IMR-90 (cell line): ENCODE measurements at regions not wholly inside any gene's neighbourhood (a gene's known extent, or its start where the extent isn't known, plus 50 kb on each side); places are given as distances from the start of the nearest gene placed in this dataset.

ENCODE experiments used
- ATAC-seq: fragments of 200-7000 bp; cut with Tn5 transposase; 2 replicates; pipeline ENCODE4 v1.9.1; 2020; ENCODE audit warnings: low read depth, mild to moderate bottlenecking, moderate library complexity
- BruUV-seq: library from RNA; stranded (reverse); fragments of 400-500 nt; replicated peaks from 2 replicates; lab custom pipeline; 2021; lab: Mats Ljungman, UMichigan
- CTCF ChIA-PET: fragments of 300-600 bp; formaldehyde crosslinking; extraction: SDS; loops from one replicate; lab custom pipeline; 2021; ENCODE audit warnings: antibody characterized with exemption; lab: Yijun Ruan, JAX
- POLR2A ChIA-PET: fragments of 300-600 bp; sonication (Branson Sonifier 250); formaldehyde crosslinking; loops from one replicate; lab custom pipeline; 2022; ENCODE audit warnings: antibody characterized with exemption; ENCODE audit not compliant: unreplicated experiment; lab: Charles Lee
- DNase-seq: peaks from one replicate; pipeline ENCODE4 v3.0.0; 2013
- H2AFZ ChIP-seq: replicated peaks from 2 replicates; pipeline ENCODE3; 2013; ENCODE audit warnings: low read length, mild to moderate bottlenecking; ENCODE audit not compliant: poor library complexity
- H2AK5ac ChIP-seq: 2 replicates; pipeline ENCODE4 v1.6.1; 2013; ENCODE audit warnings: low read depth, low read length, inconsistent platforms
- H2AK9ac ChIP-seq: replicated peaks from 2 replicates; pipeline ENCODE3; 2013; ENCODE audit warnings: mild to moderate bottlenecking, low read depth, low read length, moderate library complexity; ENCODE audit not compliant: poor library complexity
- H2BK120ac ChIP-seq: 2 replicates; pipeline ENCODE4 v1.6.1; 2013; ENCODE audit warnings: low read depth, low read length, inconsistent platforms
- H2BK15ac ChIP-seq: 3 replicates; pipeline ENCODE4 v1.6.1; 2013; ENCODE audit warnings: low read depth, low read length, inconsistent platforms
- H2BK20ac ChIP-seq: 2 replicates; pipeline ENCODE4 v1.6.1; 2013; ENCODE audit warnings: low read depth, mild to moderate bottlenecking, inconsistent platforms, low read length, moderate library complexity
- H2BK5ac ChIP-seq: 2 replicates; pipeline ENCODE4 v1.6.1; 2013; ENCODE audit warnings: mild to moderate bottlenecking, low read depth, low read length, inconsistent platforms; ENCODE audit not compliant: poor library complexity, severe bottlenecking
- H3K14ac ChIP-seq: replicated peaks from 2 replicates; pipeline ENCODE4 v1.6.1; 2013; ENCODE audit warnings: low read depth, low read length, inconsistent platforms
- H3K18ac ChIP-seq: 2 replicates; pipeline ENCODE4 v1.6.1; 2013; ENCODE audit warnings: low read depth, low read length, control low read depth
- H3K23ac ChIP-seq: 2 replicates; pipeline ENCODE4 v1.6.1; 2013; ENCODE audit warnings: low read depth, low read length, inconsistent platforms
- H3K27ac ChIP-seq: 2 replicates; pipeline ENCODE4 v1.5.1; 2013; ENCODE audit warnings: mild to moderate bottlenecking, control low read depth, low read length; ENCODE audit not compliant: insufficient read depth
- H3K27me3 ChIP-seq: 2 replicates; pipeline ENCODE4 v1.6.1; 2013; ENCODE audit warnings: low read length; ENCODE audit not compliant: control insufficient read depth, insufficient read depth
- H3K36me3 ChIP-seq: 2 replicates; pipeline ENCODE4 v1.6.1; 2013; ENCODE audit warnings: low read length, mixed read lengths; ENCODE audit not compliant: control insufficient read depth, insufficient read depth
- H3K4ac ChIP-seq: 2 replicates; pipeline ENCODE4 v1.6.1; 2013; ENCODE audit warnings: low read depth, low read length, inconsistent platforms
- H3K4me1 ChIP-seq: 2 replicates; pipeline ENCODE4 v1.6.1; 2013; ENCODE audit warnings: low read length, mixed read lengths; ENCODE audit not compliant: control insufficient read depth, insufficient read depth
- H3K4me2 ChIP-seq: 2 replicates; pipeline ENCODE4 v1.6.1; 2013; ENCODE audit warnings: low read depth, mild to moderate bottlenecking, control low read depth, low read length, moderate library complexity
- H3K4me3 ChIP-seq: 2 replicates; pipeline ENCODE4 v1.5.1; 2013; ENCODE audit warnings: low read depth, mild to moderate bottlenecking, control low read depth, low read length, moderate library complexity; ENCODE audit not compliant: insufficient read depth
- H3K56ac ChIP-seq: 2 replicates; pipeline ENCODE4 v1.6.1; 2013; ENCODE audit warnings: low read length, inconsistent platforms; ENCODE audit not compliant: insufficient read depth; ENCODE audit errors: extremely low read depth
- H3K79me1 ChIP-seq, 2 experiments: 2 replicates each; pipeline ENCODE4 v1.6.1; 2013; ENCODE audit warnings: low read length in 2 of 2, inconsistent platforms in 1 of 2, low read depth in 1 of 2
- H3K9ac ChIP-seq: 2 replicates; pipeline ENCODE4 v1.6.1; 2013; ENCODE audit warnings: low read depth, low read length, control low read depth
- H3K9me1 ChIP-seq: 2 replicates; pipeline ENCODE4 v1.6.1; 2013; ENCODE audit warnings: low read length, inconsistent platforms; ENCODE audit not compliant: insufficient read depth
- H3K9me3 ChIP-seq: 2 replicates; pipeline ENCODE4 v1.6.1; 2013; ENCODE audit warnings: low read length; ENCODE audit not compliant: control insufficient read depth, insufficient read depth
- H4K20me1 ChIP-seq: 2 replicates; pipeline ENCODE4 v1.6.1; 2013; ENCODE audit warnings: low read length, inconsistent platforms; ENCODE audit not compliant: insufficient read depth
- H4K5ac ChIP-seq: 2 replicates; pipeline ENCODE4 v1.6.1; 2013; ENCODE audit warnings: mild to moderate bottlenecking, low read depth, low read length, control low read depth
- H4K8ac ChIP-seq, 2 experiments: 2 replicates each; pipeline ENCODE4 v1.6.1; 2013; ENCODE audit warnings: low read depth in 2 of 2, low read length in 2 of 2, control low read depth in 1 of 2, inconsistent platforms in 1 of 2
- H4K91ac ChIP-seq: 2 replicates; pipeline ENCODE4 v1.6.1; 2013; ENCODE audit warnings: low read depth, low read length, inconsistent platforms; ENCODE audit not compliant: insufficient read depth
- BHLHE40 ChIP-seq: fragments of 150-350 bp; IDR thresholded peaks from 2 replicates; pipeline ENCODE4 v1.6.1; 2016; ENCODE audit warnings: mild to moderate bottlenecking, low read depth, low read length
- CEBPB ChIP-seq: IDR thresholded peaks from 2 replicates; pipeline ENCODE4 v1.6.1; 2012; ENCODE audit warnings: low read depth, low read length, improper control_type of control experiment
- CHD1 ChIP-seq: IDR thresholded peaks from 2 replicates; pipeline ENCODE4 v1.6.1; 2012; ENCODE audit warnings: low read depth, low read length, improper control_type of control experiment
- CTCF ChIP-seq: conservative IDR thresholded peaks from 2 replicates; pipeline ENCODE4 v1.5.1; 2012; ENCODE audit warnings: mild to moderate bottlenecking, low read depth, low read length, improper control_type of control experiment
- FOS ChIP-seq: fragments of 150-350 bp; IDR thresholded peaks from 2 replicates; pipeline ENCODE4 v1.6.1; 2016; ENCODE audit warnings: low read depth, low read length
- MAFK ChIP-seq: IDR thresholded peaks from 2 replicates; pipeline ENCODE4 v1.6.1; 2012; ENCODE audit warnings: low read depth, low read length, improper control_type of control experiment
- MAZ ChIP-seq: IDR thresholded peaks from 2 replicates; pipeline ENCODE4 v1.6.1; 2012; ENCODE audit warnings: low read depth, mild to moderate bottlenecking, low read length, improper control_type of control experiment, moderate library complexity, borderline replicate concordance
- MXI1 ChIP-seq: IDR thresholded peaks from 2 replicates; pipeline ENCODE4 v1.6.1; 2012; ENCODE audit warnings: low read depth, mild to moderate bottlenecking, low read length, moderate library complexity, borderline replicate concordance
- NFE2L2 ChIP-seq: fragments of 150-350 bp; IDR thresholded peaks from 2 replicates; pipeline ENCODE4 v1.6.1; 2016; ENCODE audit warnings: low read depth, mild to moderate bottlenecking, low read length
- POLR2A ChIP-seq: IDR thresholded peaks from 2 replicates; pipeline ENCODE4 v1.6.1; 2012; ENCODE audit warnings: mild to moderate bottlenecking, low read depth, low read length
- RAD21 ChIP-seq: IDR thresholded peaks from 2 replicates; pipeline ENCODE4 v1.6.1; 2012; ENCODE audit warnings: low read length, improper control_type of control experiment
- RCOR1 ChIP-seq: IDR thresholded peaks from 2 replicates; pipeline ENCODE4 v1.6.1; 2012; ENCODE audit warnings: mild to moderate bottlenecking, low read length, improper control_type of control experiment; ENCODE audit not compliant: insufficient replicate concordance
- RFX5 ChIP-seq: IDR thresholded peaks from 2 replicates; pipeline ENCODE4 v1.8.0; 2012; ENCODE audit warnings: low read depth, mild to moderate bottlenecking, low read length, moderate library complexity
- SMC3 ChIP-seq: fragments of 150-350 bp; IDR thresholded peaks from 2 replicates; pipeline ENCODE4 v1.6.1; 2016; ENCODE audit warnings: low read depth, mild to moderate bottlenecking, antibody characterized with exemption, low read length, moderate library complexity
- dilution Hi-C: fragments of 300-500 bp; cut with HindIII; formaldehyde crosslinking; loops from one replicate; pipeline ENCODE4 v1.14.3; 2018; ENCODE audit warnings: low sequenced_read_pairs; ENCODE audit not compliant: unreplicated experiment
- in situ Hi-C: fragments of 300-500 bp; cut with MboI; formaldehyde crosslinking; loops from 3 replicates; pipeline ENCODE4 v1.14.3; 2019; ENCODE audit warnings: low sequenced_read_pairs, inconsistent platforms, mixed read lengths
- intact Hi-C: fragments of 100-400 bp; cut with micrococcal nuclease; formaldehyde crosslinking; loops from 2 replicates; pipeline ENCODE4 v1.10.0; 2022
- TF ChIP-seq, protein P1 (sequence below): fragments of 150-350 bp; IDR thresholded peaks from 2 replicates; pipeline ENCODE4 v1.6.1; 2017; ENCODE audit warnings: mild to moderate bottlenecking, antibody characterized with exemption, low read length, low read depth
- TF ChIP-seq, protein P2 (sequence below): fragments of 150-350 bp; IDR thresholded peaks from 2 replicates; pipeline ENCODE4 v1.6.1; 2016; ENCODE audit warnings: low read depth, mild to moderate bottlenecking, low read length, moderate library complexity, borderline replicate concordance

- H3K18ac ChIP-seq = no peak overlapping the region
- H2AFZ ChIP-seq = no peak overlapping the region
- no peak overlapping the region for H3K9ac ChIP-seq
- intact Hi-C loops = no loop called here
- no peaks in the 10 kb centered on the region for H3K27me3 ChIP-seq
- CTCF ChIA-PET = no interaction called here
- no peak overlapping the region for H3K27ac ChIP-seq
- no peak overlapping the region for H2BK5ac ChIP-seq
- no peaks in the 10 kb centered on the region for H4K20me1 ChIP-seq
- TF ChIP-seq POLR2A = no peak
- no peak for TF ChIP-seq RCOR1
- TF ChIP-seq, protein P1, sequence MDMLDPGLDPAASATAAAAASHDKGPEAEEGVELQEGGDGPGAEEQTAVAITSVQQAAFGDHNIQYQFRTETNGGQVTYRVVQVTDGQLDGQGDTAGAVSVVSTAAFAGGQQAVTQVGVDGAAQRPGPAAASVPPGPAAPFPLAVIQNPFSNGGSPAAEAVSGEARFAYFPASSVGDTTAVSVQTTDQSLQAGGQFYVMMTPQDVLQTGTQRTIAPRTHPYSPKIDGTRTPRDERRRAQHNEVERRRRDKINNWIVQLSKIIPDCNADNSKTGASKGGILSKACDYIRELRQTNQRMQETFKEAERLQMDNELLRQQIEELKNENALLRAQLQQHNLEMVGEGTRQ = no peak
- TF ChIP-seq MXI1 = no peak
- TF ChIP-seq CTCF = no peak
- TF ChIP-seq, protein P2, sequence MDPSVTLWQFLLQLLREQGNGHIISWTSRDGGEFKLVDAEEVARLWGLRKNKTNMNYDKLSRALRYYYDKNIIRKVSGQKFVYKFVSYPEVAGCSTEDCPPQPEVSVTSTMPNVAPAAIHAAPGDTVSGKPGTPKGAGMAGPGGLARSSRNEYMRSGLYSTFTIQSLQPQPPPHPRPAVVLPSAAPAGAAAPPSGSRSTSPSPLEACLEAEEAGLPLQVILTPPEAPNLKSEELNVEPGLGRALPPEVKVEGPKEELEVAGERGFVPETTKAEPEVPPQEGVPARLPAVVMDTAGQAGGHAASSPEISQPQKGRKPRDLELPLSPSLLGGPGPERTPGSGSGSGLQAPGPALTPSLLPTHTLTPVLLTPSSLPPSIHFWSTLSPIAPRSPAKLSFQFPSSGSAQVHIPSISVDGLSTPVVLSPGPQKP = no peak
- no peak for TF ChIP-seq RAD21
- no peak for TF ChIP-seq MAZ
- no peak for TF ChIP-seq MAFK
- TF ChIP-seq NFE2L2 = no peak
- TF ChIP-seq CHD1 = no peak
- no peak for TF ChIP-seq BHLHE40
- TF ChIP-seq RFX5 = no peak
- TF ChIP-seq CEBPB = no peak
- no peak for TF ChIP-seq FOS
- TF ChIP-seq SMC3 = no peak
- H3K14ac ChIP-seq = no peak overlapping the region
- H3K79me1 ChIP-seq = no peaks in the 10 kb centered on the region
- H2BK15ac ChIP-seq = no peak overlapping the region
- no peak overlapping the region for H3K23ac ChIP-seq
- H2BK120ac ChIP-seq = no peak overlapping the region
- H3K4me2 ChIP-seq = no peak overlapping the region
- no peak overlapping the region for H4K5ac ChIP-seq
- H2AK5ac ChIP-seq = no peak overlapping the region
- dilution Hi-C loops = no loop called here
- no peaks in the 10 kb centered on the region for H3K9me1 ChIP-seq
- ATAC-seq (no peak), DNase-seq (no peak)
- H3K56ac ChIP-seq = no peak overlapping the region
- H4K8ac ChIP-seq = no peak overlapping the region
- H2AK9ac ChIP-seq = no peak overlapping the region
- H3K4ac ChIP-seq = no peak overlapping the region
- H3K4me3 ChIP-seq = no peak overlapping the region
- no peak overlapping the region for H4K91ac ChIP-seq
- no peak overlapping the region for H2BK20ac ChIP-seq
- no peaks in the 10 kb centered on the region for H3K36me3 ChIP-seq
- BruUV-seq = no TSS peak
- in situ Hi-C loops = no loop called here
- H3K4me1 ChIP-seq = no peaks in the 10 kb centered on the region
- POLR2A ChIA-PET = no interaction called here
- H3K9me3 ChIP-seq = 0 out of 2 replicates have a peak, but pooled peaks cover 2% of the 10 kb centered on the region
These were observed 489.1 kb upstream of the LRATD1 start for GRCh38 chr2:14143435-14143834.
